Neural progenitor cell (in vitro differentiated cells): ENCODE measurements at regions not wholly inside any gene's neighbourhood (a gene's known extent, or its start where the extent isn't known, plus 50 kb on each side); places are given as distances from the start of the nearest gene placed in this dataset.

Experiments
- CTCF ChIP-seq: fragments of 200-600 bp; sonication (generic); IDR thresholded peaks from 2 replicates; pipeline ENCODE4 v1.5.1; 2017; ENCODE audit warnings: antibody characterized with exemption, mild to moderate bottlenecking
- EZH2 ChIP-seq: fragments of 200-600 bp; sonication (generic); IDR thresholded peaks from 2 replicates; pipeline ENCODE4 v1.6.1; 2017; ENCODE audit warnings: antibody characterized with exemption, mild to moderate bottlenecking, moderate library complexity
- EZH2phosphoT487 ChIP-seq: fragments of 200-600 bp; sonication (generic); IDR thresholded peaks from 2 replicates; pipeline ENCODE4 v1.6.1; 2017; ENCODE audit warnings: antibody characterized with exemption

- TF ChIP-seq CTCF (no peak), EZH2 (no peak), EZH2phosphoT487 (no peak)
These were observed 63.0 kb upstream of the TCL1B start for GRCh38 chr14:95623195-95623594.
